H9 (cell line): ENCODE measurements at regions not wholly inside any gene's neighbourhood (a gene's known extent, or its start where the extent isn't known, plus 50 kb on each side); places are given as distances from the start of the nearest gene placed in this dataset.

Experiments used
- DNase-seq: peaks from one replicate; pipeline ENCODE4 v3.0.0-alpha.2; 2017
- H2AFZ ChIP-seq: one replicate; pipeline ENCODE4 v1.6.1; 2013; ENCODE audit warnings: mild to moderate bottlenecking, low read length, control low read depth, moderate library complexity
- H2AK5ac ChIP-seq: 2 replicates; pipeline ENCODE4 v1.6.1; 2013; ENCODE audit warnings: low read length, control low read depth, mixed read lengths; ENCODE audit not compliant: insufficient read length
- H2BK120ac ChIP-seq: one replicate; pipeline ENCODE4 v1.6.1; 2013; ENCODE audit warnings: low read depth, mild to moderate bottlenecking, low read length, control low read depth, inconsistent platforms; ENCODE audit not compliant: poor library complexity, severe bottlenecking
- H2BK12ac ChIP-seq: 2 replicates; pipeline ENCODE4 v1.6.1; 2013; ENCODE audit warnings: low read length, control low read depth, mixed read lengths, low read depth; ENCODE audit not compliant: insufficient read length
- H2BK15ac ChIP-seq: 2 replicates; pipeline ENCODE4 v1.6.1; 2013; ENCODE audit warnings: low read depth, low read length, control low read depth
- H2BK20ac ChIP-seq: one replicate; pipeline ENCODE4 v1.6.1; 2013; ENCODE audit warnings: low read depth, mild to moderate bottlenecking, low read length, control low read depth, inconsistent platforms; ENCODE audit not compliant: poor library complexity, severe bottlenecking
- H2BK5ac ChIP-seq: 2 replicates; pipeline ENCODE4 v1.6.1; 2013; ENCODE audit warnings: low read length, control low read depth, mixed read lengths; ENCODE audit not compliant: insufficient read length
- H3K14ac ChIP-seq: 2 replicates; pipeline ENCODE4 v1.6.1; 2013; ENCODE audit warnings: low read length, control low read depth; ENCODE audit not compliant: insufficient read depth
- H3K18ac ChIP-seq: 2 replicates; pipeline ENCODE4 v1.6.1; 2013; ENCODE audit warnings: low read depth, mild to moderate bottlenecking, mixed read lengths, low read length, control low read depth; ENCODE audit not compliant: insufficient read length
- H3K23ac ChIP-seq: 2 replicates; pipeline ENCODE4 v1.6.1; 2013; ENCODE audit warnings: low read length, control low read depth, mixed read lengths, low read depth; ENCODE audit not compliant: insufficient read length
- H3K23me2 ChIP-seq: 2 replicates; pipeline ENCODE4 v1.6.1; 2013; ENCODE audit warnings: low read depth, mild to moderate bottlenecking, mixed read lengths, low read length, control low read depth; ENCODE audit not compliant: insufficient read length, poor library complexity, severe bottlenecking
- H3K27ac ChIP-seq: 2 replicates; pipeline ENCODE4 v1.5.1; 2013; ENCODE audit warnings: low read length, control low read depth, mixed read lengths, low read depth; ENCODE audit not compliant: insufficient read length
- H3K27me3 ChIP-seq: 2 replicates; pipeline ENCODE4 v1.6.1; 2013; ENCODE audit warnings: low read length, control low read depth, inconsistent platforms; ENCODE audit not compliant: insufficient read depth
- H3K4ac ChIP-seq: 2 replicates; pipeline ENCODE4 v1.6.1; 2013; ENCODE audit warnings: low read depth, mild to moderate bottlenecking, control low read depth, inconsistent platforms, low read length, moderate library complexity
- H3K4me1 ChIP-seq: 2 replicates; pipeline ENCODE4 v1.6.1; 2013; ENCODE audit warnings: low read length, control low read depth, inconsistent platforms; ENCODE audit not compliant: insufficient read depth
- H3K4me2 ChIP-seq: 2 replicates; pipeline ENCODE4 v1.6.1; 2013; ENCODE audit warnings: low read length, control low read depth, mixed read lengths; ENCODE audit not compliant: insufficient read length, insufficient read depth
- H3K56ac ChIP-seq: 2 replicates; pipeline ENCODE4 v1.6.1; 2013; ENCODE audit warnings: low read depth, mild to moderate bottlenecking, mixed read lengths, low read length, control low read depth; ENCODE audit not compliant: insufficient read length
- H3K79me1 ChIP-seq: 2 replicates; pipeline ENCODE4 v1.6.1; 2013; ENCODE audit warnings: low read depth, mild to moderate bottlenecking, moderate library complexity, low read length, control low read depth, inconsistent platforms; ENCODE audit not compliant: insufficient read depth, poor library complexity, severe bottlenecking
- H3K79me2 ChIP-seq: 2 replicates; pipeline ENCODE4 v1.6.1; 2013; ENCODE audit warnings: low read length, control low read depth, inconsistent platforms; ENCODE audit not compliant: insufficient read depth
- H3K9ac ChIP-seq: 2 replicates; pipeline ENCODE4 v1.6.1; 2013; ENCODE audit warnings: low read length, control low read depth, mixed read lengths; ENCODE audit not compliant: insufficient read length; ENCODE audit errors: extremely low read depth
- H3K9me3 ChIP-seq: one replicate; pipeline ENCODE4 v1.6.1; 2013; ENCODE audit warnings: low read depth, low read length, inconsistent platforms; ENCODE audit not compliant: control insufficient read depth
- H3T11ph ChIP-seq: one replicate; pipeline ENCODE4 v1.6.1; 2013; ENCODE audit warnings: mild to moderate bottlenecking, low read length, control low read depth, inconsistent platforms
- H4K20me1 ChIP-seq: one replicate; pipeline ENCODE4 v1.6.1; 2013; ENCODE audit not compliant: control insufficient read depth, insufficient read length, insufficient read depth
- H4K5ac ChIP-seq: 2 replicates; pipeline ENCODE4 v1.6.1; 2013; ENCODE audit warnings: low read depth, mild to moderate bottlenecking, mixed read lengths, low read length, control low read depth; ENCODE audit not compliant: insufficient read length
- H4K8ac ChIP-seq: replicated peaks from 2 replicates; pipeline ENCODE4 v1.6.1; 2013; ENCODE audit warnings: low read length, control low read depth, mixed read lengths, low read depth; ENCODE audit not compliant: insufficient read length
- H4K91ac ChIP-seq: 2 replicates; pipeline ENCODE4 v1.6.1; 2013; ENCODE audit warnings: low read depth, mild to moderate bottlenecking, moderate library complexity, mixed read lengths, low read length, control low read depth; ENCODE audit not compliant: insufficient read length
- H3K27ac Mint-ChIP-seq, 3 experiments: 2 replicates in 2 of 3; 3 replicates in 1 of 3; pipeline ENCODE4 v1.8.0; 2020 to 2021; ENCODE audit warnings: mixed read lengths in 3 of 3, mild to moderate bottlenecking in 1 of 3, moderate library complexity in 1 of 3
- H3K27me3 Mint-ChIP-seq: 2 replicates; pipeline ENCODE4 v1.8.0; 2021; ENCODE audit warnings: low read depth, mild to moderate bottlenecking, moderate library complexity, mixed read lengths
- H3K36me3 Mint-ChIP-seq, 3 experiments: 2 replicates in 2 of 3; 3 replicates in 1 of 3; pipeline ENCODE4 v1.8.0; 2020 to 2021; ENCODE audit warnings: low read depth in 3 of 3, mixed read lengths in 3 of 3; ENCODE audit not compliant: insufficient read depth in 1 of 3
- H3K4me1 Mint-ChIP-seq, 2 experiments: 2 replicates each; pipeline ENCODE4 v1.8.0; 2020; ENCODE audit warnings: mixed read lengths in 2 of 2
- H3K4me3 Mint-ChIP-seq, 2 experiments: 2 replicates in 1 of 2; 3 replicates in 1 of 2; pipeline ENCODE4 v1.8.0; 2020 to 2021; ENCODE audit warnings: mild to moderate bottlenecking in 2 of 2, mixed read lengths in 2 of 2, moderate library complexity in 1 of 2
- H3K9me3 Mint-ChIP-seq, 2 experiments: 2 replicates in 1 of 2; 3 replicates in 1 of 2; pipeline ENCODE4 v1.8.0; 2020; ENCODE audit warnings: mild to moderate bottlenecking in 2 of 2, mixed read lengths in 2 of 2, moderate library complexity in 1 of 2
- CTCF ChIP-seq: fragments of 200-600 bp; sonication (generic); conservative IDR thresholded peaks from 3 replicates; pipeline ENCODE4 v1.8.0; 2021; ENCODE audit warnings: antibody characterized with exemption, mild to moderate bottlenecking

- H3K9me3 Mint-ChIP-seq: peaks cover 0 to 12% of the 10 kb centered on the region in 2 experiments; a peak in 3 of 5 replicates
- Histone ChIP-seq H2BK15ac (no peak overlapping the region), H3K9me3 (no peaks in the 10 kb centered on the region), H2AFZ (no peak overlapping the region), H3K4me2 (no peak overlapping the region), H4K20me1 (no peaks in the 10 kb centered on the region), H3K4me1 (no peaks in the 10 kb centered on the region; the same call in 1 of the 2 replicates), H4K5ac (no peak overlapping the region), H3K18ac (no peak overlapping the region), H2BK12ac (no peak overlapping the region), H3K4ac (no peak overlapping the region), H3K27me3 (no peaks in the 10 kb centered on the region; the same call in 1 of the 2 replicates), H2BK20ac (no peak overlapping the region), H3K9ac (no peak overlapping the region), H3K79me1 (no peaks in the 10 kb centered on the region), H3K23ac (no peak overlapping the region), H3K27ac (no peak overlapping the region), H2BK120ac (no peak overlapping the region), H3K23me2 (no peaks in the 10 kb centered on the region), H3K14ac (no peak overlapping the region), H3K79me2 (no peaks in the 10 kb centered on the region), H3T11ph (no peak overlapping the region), H4K8ac (no peak overlapping the region), H2AK5ac (no peak overlapping the region), H2BK5ac (no peak overlapping the region), H3K56ac (no peak overlapping the region), H4K91ac (no peak overlapping the region)
- DNase-seq: no peak
- peaks cover 20% of the 10 kb centered on the region in 2 experiments for H3K4me1 Mint-ChIP-seq
- no peak overlapping the region for H3K27ac Mint-ChIP-seq
- no peaks in the 10 kb centered on the region; the same call in 1 of the 2 replicates for H3K27me3 Mint-ChIP-seq
- H3K4me3 Mint-ChIP-seq: no peak overlapping the region
- H3K36me3 Mint-ChIP-seq: peaks cover under 1 to 11% (median under 1%) of the 10 kb centered on the region in 3 experiments; a peak in 4 of 7 replicates
- no peak for TF ChIP-seq CTCF
These were observed 243.7 kb downstream of the SPRY1 start for GRCh38 chr4:123640271-123640670.
